ENCODE measurements at regions not wholly inside any gene's neighbourhood (a gene's known extent, or its start where the extent isn't known, plus 50 kb on each side); places are given as distances from the start of the nearest gene placed in this dataset.

GRCh38 chr2:155350783-155351580 is 652.5 kb downstream of the KCNJ3 start:
- no peak for DNase-seq
- Histone ChIP-seq H3K27ac (replicated peaks) (no peak overlapping the region), H3K36me3 (no peaks in the 10 kb centered on the region), H3K4me1 (no peaks in the 10 kb centered on the region), H3K27me3 (ENCODE audit: low read depth) (no peaks in the 10 kb centered on the region), H3K4me3 (no peak overlapping the region), H3K9me3 (replicated peaks) (peaks cover 13% of the 10 kb centered on the region)
- intact Hi-C loops (cut with micrococcal nuclease): no loop called here
- TF ChIP-seq CTCF (IDR thresholded peaks at IDR 0.05; ENCODE audit: borderline replicate concordance): no peak

- H3K4me1 ChIP-seq: no peaks in the 10 kb centered on the region
- intact Hi-C loops (cut with micrococcal nuclease): no loop called here
These were observed 633.5 kb downstream of the KCNJ3 start for GRCh38 chr2:155332016-155332415.

GRCh38 chr2:155320236-155320635 is 621.7 kb downstream of the KCNJ3 start:
- intact Hi-C loops (cut with micrococcal nuclease): no loop called here
- Histone ChIP-seq H3K27ac (replicated peaks) (no peak overlapping the region), H3K27me3 (ENCODE audit: low read depth) (no peaks in the 10 kb centered on the region)

More at GRCh38 chr2:155332016-155332415, 633.5 kb downstream of the KCNJ3 start:
- Histone ChIP-seq H3K9me3 (replicated peaks) (peaks cover 12% of the 10 kb centered on the region), H3K4me3 (no peak overlapping the region), H3K27ac (replicated peaks) (no peak overlapping the region), H3K27me3 (ENCODE audit: low read depth) (no peaks in the 10 kb centered on the region), H3K36me3 (no peaks in the 10 kb centered on the region)
- DNase-seq: no peak
- TF ChIP-seq CTCF (IDR thresholded peaks at IDR 0.05; ENCODE audit: borderline replicate concordance): no peak

GRCh38 chr2:155318710-155319109 is 620.2 kb downstream of the KCNJ3 start:
- intact Hi-C loops (cut with micrococcal nuclease): no loop called here
- H3K4me3 ChIP-seq: no peak overlapping the region
- H3K4me1 ChIP-seq: no peaks in the 10 kb centered on the region
- no peak overlapping the region for H3K27ac ChIP-seq (replicated peaks)
- H3K9me3 ChIP-seq (replicated peaks): no peaks in the 10 kb centered on the region
- no peak for TF ChIP-seq CTCF (IDR thresholded peaks at IDR 0.05; ENCODE audit: borderline replicate concordance)
- H3K27me3 ChIP-seq (ENCODE audit: low read depth): no peaks in the 10 kb centered on the region
- DNase-seq: no peak
- H3K36me3 ChIP-seq: no peaks in the 10 kb centered on the region

More at GRCh38 chr2:155320236-155320635, 621.7 kb downstream of the KCNJ3 start:
- no peak for DNase-seq
- Histone ChIP-seq H3K4me3 (no peak overlapping the region), H3K9me3 (replicated peaks) (no peaks in the 10 kb centered on the region), H3K4me1 (no peaks in the 10 kb centered on the region), H3K36me3 (no peaks in the 10 kb centered on the region)
- TF ChIP-seq CTCF (IDR thresholded peaks at IDR 0.05; ENCODE audit: borderline replicate concordance): no peak

- Histone ChIP-seq H3K27ac (replicated peaks) (no peak overlapping the region), H3K27me3 (ENCODE audit: low read depth) (no peaks in the 10 kb centered on the region), H3K4me1 (no peaks in the 10 kb centered on the region), H3K36me3 (no peaks in the 10 kb centered on the region), H3K4me3 (no peak overlapping the region), H3K9me3 (replicated peaks) (no peaks in the 10 kb centered on the region)
- intact Hi-C loops (cut with micrococcal nuclease): no loop called here
- DNase-seq: no peak
- no peak for TF ChIP-seq CTCF (IDR thresholded peaks at IDR 0.05; ENCODE audit: borderline replicate concordance)
These were observed 617.3 kb downstream of the KCNJ3 start for GRCh38 chr2:155315768-155316167.

All from left ventricle myocardium inferior (tissue), 1 donor.